Heart right ventricle (tissue), 16 donors: ENCODE measurements at regions not wholly inside any gene's neighbourhood (a gene's known extent, or its start where the extent isn't known, plus 50 kb on each side); places are given as distances from the start of the nearest gene placed in this dataset.

Experiments
- ATAC-seq, 8 donors: fragments of 200-7000 bp; cut with Tn5 transposase; one replicate each; pipeline ENCODE4 v1.9.1; 2020; ENCODE audit warnings: mild to moderate bottlenecking in 8 of 8, moderate library complexity in 8 of 8, moderate number of reproducible peaks in 1 of 8
- DNase-seq, 2 donors: peaks; one replicate each; pipeline ENCODE4 v3.0.0-alpha.2; 2020
- H3K27ac ChIP-seq, 10 donors: fragments of 200-600 bp; sonication (generic) in 2 of 10; one replicate each; pipeline versions ENCODE4 v1.5.0 to v1.8.0; 2020 to 2022; ENCODE audit warnings: mild to moderate bottlenecking in 3 of 10
- H3K27me3 ChIP-seq, 7 donors: fragments of 200-600 bp; one replicate each; pipeline ENCODE4 v1.8.0; 2021 to 2022; ENCODE audit warnings: mild to moderate bottlenecking in 2 of 7
- H3K36me3 ChIP-seq, 9 donors: fragments of 200-600 bp; sonication (generic) in 1 of 9; one replicate each; pipeline versions ENCODE4 v1.5.0 to v1.8.0; 2020 to 2022; ENCODE audit warnings: mild to moderate bottlenecking in 2 of 9
- H3K4me1 ChIP-seq, 9 donors: fragments of 200-600 bp; sonication (generic) in 1 of 9; one replicate each; pipeline versions ENCODE4 v1.5.0 to v1.8.0; 2020 to 2022; ENCODE audit warnings: mild to moderate bottlenecking in 4 of 9
- H3K4me3 ChIP-seq, 10 donors: fragments of 200-600 bp; sonication (generic) in 2 of 10; one replicate each; pipeline versions ENCODE4 v1.5.0 to v1.8.0; 2020 to 2022; ENCODE audit warnings: mild to moderate bottlenecking in 7 of 10, moderate library complexity in 2 of 10
- H3K9me3 ChIP-seq, 11 donors: fragments of 200-600 bp in 10 of 11; sonication (generic) in 2 of 11; one replicate each; pipeline versions ENCODE4 v1.5.0 to v1.8.0; 2013 to 2022; ENCODE audit warnings: mild to moderate bottlenecking in 2 of 11, control low read depth in 1 of 11, moderate library complexity in 1 of 11
- CTCF ChIP-seq, 9 donors: fragments of 200-600 bp; sonication (generic) in 2 of 9; IDR thresholded peaks; one replicate each; pipeline versions ENCODE4 v1.5.0 to v1.8.0; 2021 to 2022; ENCODE audit warnings: antibody characterized with exemption in 9 of 9, mild to moderate bottlenecking in 5 of 9, moderate library complexity in 1 of 9
- WGBS, 2 donors: extraction: QIAGEN DNeasy Blood & Tissue Kit; methylation state at CpG; one replicate each; pipeline ENCODE4 v1.1.7; 2013; ENCODE audit warnings: inconsistent platforms in 1 of 2; 5-methylcytosine and 5-hydroxymethylcytosine counted together
- intact Hi-C, 10 donors: fragments of 100-400 bp; cut with DNase I; formaldehyde crosslinking; loops; one replicate each; pipeline versions ENCODE4 v1.11.1 to v1.14.2; 2022
- donor health status: Arrhythmogenic right ventricular cardiomyopathy.
- donor health status: ischemic (EF 13 %, LVEDD 7.1; RV severe dilation, severe dysfunction).
- donor health status: healthy with polysubstance abuse.
- donor health status: DM: no; HTN: yes; CAD: no.
- donor health status: DM: no; HTN: no; CAD: no.
- donor health status: ischemic (EF 25% LVEDD 6.9; RV normal size, moderate dysfunction).
- donor health status: ischemic (EF 25% LVEDD 5.7; RV mildly dilated, moderate dysfunction).
- donor health status: healthy.
- donor health status: DM: yes; HTN: yes; CAD: no.
- donor health status: Ischemic cardiomyopathy.
- donor health status: ischemic (EF 35%, LVEDD 5.7; RV mildly dilated, moderate dysfunction).
- donor health status: nonischemic (EF 11% LVEDD 7.7; RV severe dilation, severe dysfunction).
- donor health status: DM: yes; HTN: yes; CAD: no.
- donor health status: PGD.
- donor health status: ischemic (EF 29% LVEDD 5.4; RV normal size, mild dysfunction).
- donor health status: nonischemic (EF 23%, LVEDD 6.1; RV moderate dilation, normal function).

DNA sequence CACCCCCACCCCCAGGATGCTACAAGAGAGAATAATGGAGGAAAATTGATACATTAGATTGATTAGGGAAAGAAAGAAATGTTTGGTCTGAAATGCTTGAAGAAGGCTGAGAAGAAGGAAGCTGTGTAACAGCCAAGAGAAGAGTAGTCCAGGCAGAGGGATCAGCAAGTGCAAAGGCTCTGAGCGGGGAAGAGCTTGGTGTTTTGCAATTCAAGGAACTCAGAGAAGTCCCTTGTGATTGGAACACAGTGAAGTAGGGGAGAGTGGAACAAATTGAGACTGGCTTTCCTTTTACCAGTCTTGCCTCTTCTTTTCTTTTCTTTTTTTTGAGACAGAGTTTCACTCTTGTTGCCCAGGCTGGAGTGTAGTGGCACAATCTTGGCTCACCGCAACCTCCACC lies 76.6 kb upstream of the CHD6 start:
- no peak for TF ChIP-seq CTCF (IDR thresholded peaks at IDR 0.05)
- intact Hi-C loops = loop anchor here in 4 of 10 donors (5.0 to 10.0 kb wide), 8 partner anchors 77 to 352 kb away; partner anchors contain the start of genes CHD6 (in 3 of the 4) and LPIN3 (in 1 of the 4)
- no peaks in the 10 kb centered on the region for H3K9me3 ChIP-seq
- no peak for ATAC-seq
- 91 to 95% methylated on average over 2 of the region's 2 CpGs for WGBS, 2 donors
- DNase-seq = no peak
- no peak overlapping the region for H3K4me3 ChIP-seq
- peaks cover 0 to 16% (median 6%) of the 10 kb centered on the region in 9 donors for H3K4me1 ChIP-seq
- H3K36me3 ChIP-seq = no peaks in the 10 kb centered on the region
- no peak overlapping the region for H3K27ac ChIP-seq
- peaks cover 0 to 5% (median 0%) of the 10 kb centered on the region in 7 donors for H3K27me3 ChIP-seq

DNA sequence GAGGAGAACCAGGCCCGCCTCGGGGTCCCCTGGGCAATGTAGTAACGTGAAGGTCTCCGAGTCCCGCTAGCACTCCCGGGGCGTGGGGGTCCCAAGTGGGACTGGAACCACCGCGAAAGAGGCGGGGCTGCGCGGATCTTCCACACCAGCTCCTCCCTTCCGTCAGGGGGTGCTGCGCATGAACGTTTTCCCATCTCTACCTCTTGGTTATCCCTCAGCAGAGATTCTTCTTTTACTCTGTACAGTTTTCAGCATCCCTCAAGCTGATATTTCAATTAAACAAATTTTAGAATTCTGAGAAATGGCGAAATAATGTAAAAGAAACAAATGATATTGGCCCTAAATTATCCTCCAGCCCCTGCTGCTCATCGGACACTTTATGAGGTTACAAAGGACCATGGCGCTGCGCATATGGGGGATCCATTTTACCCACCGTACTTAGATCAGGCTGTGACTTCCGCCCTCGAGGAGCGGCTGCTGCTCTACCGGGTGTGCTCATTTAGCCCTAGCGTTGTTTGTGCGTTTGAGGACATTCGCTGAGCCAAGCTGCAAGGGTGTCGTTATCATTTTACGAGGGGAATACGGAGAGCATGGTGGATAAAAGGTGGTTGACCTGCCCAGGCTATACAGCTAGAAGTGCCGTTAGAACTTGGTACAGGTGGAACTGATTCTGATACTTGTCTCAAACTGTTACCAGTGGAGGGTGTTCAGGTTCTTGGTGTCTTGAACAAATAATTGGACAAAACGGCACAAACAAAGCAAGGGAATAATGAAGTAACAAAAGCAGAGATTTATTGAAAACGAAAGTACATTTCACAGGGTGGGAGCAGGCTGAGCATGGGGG lies 75.2 kb upstream of the CHD6 start:
- intact Hi-C loops = loop anchor here in 5 of 10 donors (2.0 to 10.0 kb wide), 10 partner anchors 75 to 353 kb away; partner anchors contain the start of genes CHD6 (in 4 of the 5) and LPIN3 (in 2 of the 5)
- Histone ChIP-seq H3K27ac (peak overlapping the region; percentile 81 to 99 (median 93)), H3K36me3 (no peaks in the 10 kb centered on the region), H3K4me1 (peaks cover 0 to 16% (median 6%) of the 10 kb centered on the region in 9 donors), H3K27me3 (peaks cover 0 to 5% (median 0%) of the 10 kb centered on the region in 7 donors), H3K4me3 (peak overlapping the region; percentile 62 to 95 (median 82)), H3K9me3 (no peaks in the 10 kb centered on the region)
- ATAC-seq (peak; percentile 94 to 98 (median 96)), DNase-seq (peak; percentile 74 to 82)
- 0 to 1% methylated on average over 33 of the region's 33 CpGs for WGBS, 2 donors
- peak in 8 of 9 donors; percentile 34 to 79 (median 60) for TF ChIP-seq CTCF (IDR thresholded peaks at IDR 0.05)

GRCh38 chr20:41692479-41693135 lies 74.4 kb upstream of the CHD6 start:
- Histone ChIP-seq H3K27ac (peak overlapping the region; percentile 81 to 99 (median 93)), H3K4me1 (peaks cover 0 to 16% (median 6%) of the 10 kb centered on the region in 9 donors), H3K36me3 (no peaks in the 10 kb centered on the region), H3K4me3 (peak overlapping the region; percentile 62 to 95 (median 82)), H3K27me3 (peaks cover 0 to 5% (median 0%) of the 10 kb centered on the region in 7 donors), H3K9me3 (no peaks in the 10 kb centered on the region)
- DNase-seq (peak; percentile 86 to 89), ATAC-seq (peak; percentile 87 to 95 (median 92))
- WGBS, 2 donors = 5% methylated on average over 29 of the region's 29 CpGs
- intact Hi-C loops = loop anchor here in 5 of 10 donors (2.0 to 10.0 kb wide), 10 partner anchors 74 to 352 kb away; partner anchors contain the start of genes CHD6 (in 4 of the 5) and LPIN3 (in 2 of the 5)
- TF ChIP-seq CTCF (IDR thresholded peaks at IDR 0.05) = no peak

DNA sequence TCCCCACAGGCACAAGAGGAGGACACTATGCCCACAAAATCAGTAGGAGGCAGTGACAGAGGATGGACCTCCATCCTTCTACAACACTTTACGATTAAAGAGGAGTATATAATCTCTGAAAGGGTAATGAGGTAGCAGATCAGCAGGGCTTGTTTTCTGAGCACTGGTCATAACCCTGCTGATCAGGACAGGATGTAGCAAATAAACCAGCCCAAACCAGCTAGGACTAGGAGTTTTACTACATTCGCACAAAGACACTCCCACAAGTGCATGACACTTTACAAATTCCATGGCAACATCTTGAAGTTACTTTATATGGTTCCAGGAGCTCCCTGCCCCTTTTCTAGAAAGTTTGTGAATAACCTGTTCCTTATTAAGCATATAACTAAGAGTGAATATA lies 73.3 kb upstream of the CHD6 start:
- Histone ChIP-seq H3K27me3 (peaks cover 0 to 6% (median 0%) of the 10 kb centered on the region in 7 donors), H3K4me3 (no peak overlapping the region), H3K9me3 (no peaks in the 10 kb centered on the region), H3K36me3 (no peaks in the 10 kb centered on the region), H3K27ac (no peak overlapping the region), H3K4me1 (peaks cover 0 to 12% (median 6%) of the 10 kb centered on the region in 9 donors)
- DNase-seq (no peak), ATAC-seq (no peak)
- intact Hi-C loops = loop anchor here in 4 of 10 donors (5.0 to 10.0 kb wide), 8 partner anchors 74 to 349 kb away; partner anchors contain the start of genes CHD6 (in 3 of the 4) and LPIN3 (in 1 of the 4)
- no peak for TF ChIP-seq CTCF (IDR thresholded peaks at IDR 0.05)
- 95 to 96% methylated on average over 2 of the region's 2 CpGs for WGBS, 2 donors
